ENCODE measurements at regions not wholly inside any gene's neighbourhood (a gene's known extent, or its start where the extent isn't known, plus 50 kb on each side); places are given as distances from the start of the nearest gene placed in this dataset.

DNA sequence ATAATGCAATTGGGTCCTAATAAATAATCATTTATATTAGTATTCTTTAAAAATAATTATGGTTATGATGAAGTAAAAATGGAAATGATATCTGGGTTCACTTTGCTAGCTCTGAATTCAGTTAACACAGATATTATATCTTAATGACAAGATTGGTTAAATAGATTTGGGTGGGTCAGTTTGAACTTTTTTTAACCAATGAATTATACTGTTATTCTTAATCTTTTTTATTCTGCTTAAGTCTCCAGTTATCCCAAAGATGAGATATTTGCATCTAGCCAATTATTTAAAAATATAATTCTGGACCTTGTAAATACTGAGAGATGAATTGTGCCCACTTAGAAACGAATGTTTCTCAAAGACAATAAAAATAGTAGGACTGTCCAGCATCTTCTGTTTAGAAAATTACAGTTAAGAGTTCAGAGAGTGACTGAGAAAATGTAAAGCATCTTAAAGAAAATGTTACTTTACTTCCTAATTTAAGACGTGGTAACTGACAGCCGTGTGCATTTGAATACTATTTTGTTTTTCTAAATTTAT is 345.2 kb downstream of the USP25 start:
- DNase-seq, result no peak

DNA sequence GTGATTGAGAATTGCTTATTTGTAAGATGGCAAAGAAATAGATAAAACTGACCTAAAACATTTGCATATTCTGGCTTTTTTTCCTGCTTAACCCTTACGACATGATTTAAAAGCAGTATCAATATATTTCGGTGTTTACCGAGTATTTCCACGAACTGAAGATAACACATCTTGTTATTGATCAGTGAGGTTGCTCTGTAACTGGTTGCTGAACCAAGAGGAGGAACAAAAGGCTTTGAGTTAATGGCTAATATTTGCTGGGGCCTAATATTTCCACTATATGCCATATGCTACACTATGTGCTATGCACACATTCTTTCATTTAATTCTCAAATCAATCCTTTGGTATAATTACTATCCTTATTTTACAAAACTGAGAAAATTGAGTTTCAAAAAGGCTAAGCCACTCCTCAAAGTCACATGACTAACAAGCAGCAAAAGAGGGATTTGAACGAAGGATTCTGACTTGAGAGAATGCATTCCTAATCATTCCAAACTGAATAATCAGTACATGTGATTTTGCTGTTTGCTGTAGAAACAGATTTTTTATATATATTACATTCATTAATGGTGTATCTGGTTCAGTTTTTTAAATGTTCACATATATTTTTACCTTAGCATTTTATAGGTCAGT is 346.0 kb downstream of the USP25 start:
- DNase-seq, result no peak

GRCh38 chr21:16076465-16076864 is 346.7 kb downstream of the USP25 start:
- no peak for DNase-seq

DNA sequence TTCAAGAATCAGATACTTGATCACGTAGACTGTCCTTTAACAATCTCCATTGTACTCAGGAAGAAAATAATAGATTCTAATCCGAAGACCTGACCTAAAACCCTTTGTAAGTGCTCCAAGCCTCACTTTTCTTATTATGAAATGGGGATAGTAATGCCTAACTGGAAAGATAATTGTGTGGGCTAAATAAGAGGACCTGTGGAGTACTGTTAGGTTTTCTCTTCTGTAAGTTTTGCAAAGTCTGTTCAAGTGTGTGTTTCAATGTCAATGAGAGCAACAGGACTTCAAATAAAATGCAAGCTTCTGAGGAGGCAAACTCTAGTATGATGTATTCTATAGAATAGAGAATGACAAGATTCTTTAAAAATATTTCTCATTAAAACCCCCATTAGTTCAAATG is 348.6 kb downstream of the USP25 start:
- no peak for DNase-seq

GRCh38 chr21:16079830-16080229 is 350.0 kb downstream of the USP25 start:
- DNase-seq, result no peak

DNA sequence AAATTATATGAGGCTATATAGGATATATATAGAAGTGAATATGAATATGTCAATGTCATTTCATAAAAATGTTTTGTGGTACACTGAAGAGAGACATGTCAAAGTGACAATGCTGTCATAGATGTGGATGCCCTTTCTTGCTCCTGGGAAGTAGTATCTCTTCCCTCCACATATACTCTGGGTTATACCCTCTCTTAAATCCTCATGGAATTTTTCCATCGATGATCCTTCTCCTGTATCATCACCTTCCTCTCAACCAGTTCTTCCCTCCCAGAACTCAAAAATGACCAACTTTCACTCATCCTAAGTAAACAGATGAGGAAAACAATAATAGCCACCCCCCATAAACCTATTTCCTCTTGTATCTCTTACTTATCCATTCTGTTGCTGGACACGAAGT is 351.5 kb downstream of the USP25 start:
- DNase-seq, result no peak

DNA sequence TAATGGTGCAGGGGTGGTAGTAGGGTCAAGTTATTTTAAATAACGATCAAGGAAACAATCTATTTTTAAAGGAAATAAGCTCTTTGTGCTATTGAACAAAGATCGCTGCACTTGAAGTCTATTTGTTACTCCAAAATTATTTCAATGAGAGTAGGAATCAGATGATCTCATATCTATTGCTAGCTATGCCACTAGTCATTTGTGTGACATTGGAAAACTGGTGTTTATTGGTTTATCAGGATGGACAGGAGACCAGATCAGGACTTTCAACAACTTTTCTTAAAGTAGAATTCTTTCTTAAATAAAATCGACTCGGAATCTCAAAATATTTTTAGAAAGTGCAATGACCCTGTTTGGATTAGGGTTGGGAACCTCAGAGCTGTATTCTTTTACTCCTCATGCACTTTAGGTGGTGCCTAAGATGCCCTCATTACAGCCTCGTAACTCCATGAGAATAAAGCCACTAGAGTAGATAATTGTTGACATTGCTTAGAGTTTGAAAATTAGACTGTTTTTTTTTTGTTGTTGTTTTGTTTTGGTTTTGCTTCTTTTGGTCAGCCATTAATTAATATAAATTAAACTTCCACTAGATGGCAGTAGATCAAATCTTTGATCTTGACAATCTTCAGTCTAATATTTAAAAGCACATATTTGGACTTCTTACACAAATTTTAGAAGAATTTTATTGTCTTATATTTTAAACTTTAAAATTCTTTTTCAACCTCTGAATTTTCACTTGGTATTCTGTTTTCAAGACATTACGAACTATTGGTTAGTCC is 352.4 kb downstream of the USP25 start:
- DNase-seq, result no peak

GRCh38 chr21:16084776-16085364 is 355.1 kb downstream of the USP25 start:
- no peak for DNase-seq

DNA sequence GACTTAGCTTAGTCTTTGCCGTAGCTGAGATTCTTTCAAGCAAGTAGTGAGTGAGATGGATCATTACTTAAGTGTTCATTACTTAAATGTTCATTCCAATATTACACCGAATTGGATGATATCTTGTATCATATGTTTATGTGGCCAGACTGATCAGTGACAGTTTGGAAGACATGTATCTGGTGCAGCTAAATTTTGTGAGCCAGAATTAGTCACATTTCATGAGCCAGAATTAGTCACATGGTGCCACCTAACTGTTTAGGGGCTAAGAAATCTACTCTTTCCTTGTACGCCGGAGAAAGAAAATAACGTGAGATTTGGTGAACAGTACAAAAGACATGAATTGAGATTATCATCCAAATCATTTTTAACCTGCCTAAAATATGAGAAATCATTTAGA is 355.6 kb downstream of the USP25 start:
- DNase-seq, result no peak

DNA sequence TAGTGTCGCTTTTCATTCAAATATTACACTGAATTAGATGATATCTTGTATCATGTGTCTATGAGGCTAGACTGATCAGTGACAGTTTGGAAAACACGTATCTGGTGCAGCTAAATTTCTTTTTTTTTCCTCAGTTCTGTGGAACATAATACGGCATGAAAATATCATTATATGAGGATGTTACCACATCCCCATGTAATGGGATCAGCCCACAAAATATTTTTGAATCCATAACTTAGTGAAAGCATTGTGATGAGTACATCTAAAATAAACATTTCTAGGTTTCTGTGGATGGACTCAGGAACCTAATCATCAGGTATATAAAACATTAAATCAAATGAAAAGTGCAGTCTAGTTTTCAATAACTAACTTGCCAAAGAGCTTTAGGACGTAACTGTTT is 356.3 kb downstream of the USP25 start:
- DNase-seq, result no peak

DNA sequence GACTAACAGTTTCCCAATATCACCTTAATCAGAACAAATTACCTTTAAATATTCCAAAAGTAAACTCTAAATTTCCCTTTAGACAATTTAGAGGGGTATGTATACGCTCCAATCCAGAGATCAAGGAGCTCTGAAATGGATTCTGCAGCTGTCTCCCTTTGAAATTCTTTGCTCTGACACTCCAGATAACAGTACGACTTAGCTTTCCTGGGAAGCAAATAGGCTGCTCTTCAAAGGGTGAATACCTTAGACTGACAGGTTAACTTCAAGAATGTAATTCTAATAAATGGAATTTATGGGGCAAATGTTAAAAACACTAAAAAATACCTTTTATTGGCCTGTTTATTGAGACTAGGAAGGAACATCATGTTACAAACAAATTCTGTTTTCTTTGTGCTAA is 357.2 kb downstream of the USP25 start:
- DNase-seq, result no peak

DNA sequence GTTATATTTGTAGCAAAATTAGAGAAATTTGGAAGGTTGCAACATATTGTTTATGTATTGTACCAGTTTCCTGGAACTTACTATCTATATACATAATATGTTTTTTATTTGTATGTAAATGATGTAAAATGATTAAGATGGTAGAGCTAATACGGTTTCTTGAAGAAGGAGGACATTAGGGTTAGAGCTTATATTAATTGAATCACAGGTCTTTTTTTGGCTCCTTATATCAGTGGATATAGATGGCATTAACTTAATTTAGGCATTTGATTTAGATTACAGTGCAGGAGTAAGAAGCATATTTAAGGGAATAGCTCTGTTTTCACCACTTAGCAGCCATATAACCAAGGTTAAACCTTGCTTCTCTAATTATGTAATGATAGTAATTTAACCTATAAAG is 357.7 kb downstream of the USP25 start:
- DNase-seq, result no peak

DNA sequence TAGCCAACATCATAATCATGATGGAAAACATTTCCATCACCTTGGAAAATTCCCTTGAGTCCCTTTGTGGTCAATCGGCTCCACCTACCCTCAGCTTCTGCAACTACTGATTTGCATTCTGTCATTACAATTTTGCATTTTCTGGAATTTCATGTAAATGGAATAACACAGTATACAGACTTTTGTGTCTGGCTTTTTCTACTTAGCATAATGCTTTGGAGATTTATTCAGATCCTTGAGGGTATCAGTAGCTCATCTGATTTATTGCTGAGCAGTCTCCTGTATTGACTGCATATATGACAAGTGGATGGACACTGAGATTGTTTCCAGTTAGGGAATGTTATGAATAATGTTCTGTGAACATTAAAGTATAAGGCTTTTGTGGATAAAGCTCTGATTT is 358.3 kb downstream of the USP25 start:
- DNase-seq, result no peak

DNA sequence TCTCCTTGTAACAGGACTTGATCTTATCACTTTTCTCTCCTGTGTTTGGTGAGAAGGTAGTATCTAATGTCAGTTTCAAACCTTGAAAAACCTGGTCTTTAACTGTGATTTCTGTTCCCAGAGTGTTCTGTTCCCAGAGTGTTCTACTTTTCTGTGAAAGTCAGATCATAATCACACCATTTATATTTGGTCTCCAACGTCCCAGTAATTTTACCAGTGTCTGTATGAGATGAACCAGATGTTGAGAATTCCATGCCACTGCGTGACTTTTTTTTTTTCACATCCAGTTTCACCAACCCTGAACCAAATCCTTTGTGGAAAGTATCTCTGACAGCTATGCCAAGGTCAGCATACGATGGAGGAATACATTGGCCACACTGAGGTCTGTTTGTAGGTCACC is 365.2 kb downstream of the USP25 start:
- no peak for DNase-seq

DNA sequence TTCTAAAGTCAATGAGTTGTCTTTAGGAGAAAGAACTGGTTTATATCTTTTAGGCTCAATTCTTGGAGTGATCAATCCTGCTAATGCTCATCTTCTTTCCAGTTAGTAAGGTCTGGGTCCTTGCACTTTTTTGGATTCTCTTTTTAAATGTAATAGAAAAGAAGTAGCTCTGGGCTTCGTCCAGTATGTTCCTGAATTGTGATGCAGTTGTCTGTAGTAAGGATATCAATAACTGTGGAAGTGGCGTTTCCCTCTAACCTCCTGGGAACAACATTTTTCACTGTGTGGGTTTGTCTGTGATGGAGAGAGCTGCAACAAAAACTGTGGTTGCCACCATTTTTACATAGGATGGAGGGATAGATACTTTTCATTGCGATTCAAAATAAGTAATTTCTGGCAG is 367.2 kb downstream of the USP25 start:
- DNase-seq, result no peak

GRCh38 chr21:16102113-16102512 is 372.3 kb downstream of the USP25 start:
- DNase-seq, result no peak

GRCh38 chr21:16108561-16109075 is 378.8 kb downstream of the USP25 start:
- no peak for DNase-seq

DNA sequence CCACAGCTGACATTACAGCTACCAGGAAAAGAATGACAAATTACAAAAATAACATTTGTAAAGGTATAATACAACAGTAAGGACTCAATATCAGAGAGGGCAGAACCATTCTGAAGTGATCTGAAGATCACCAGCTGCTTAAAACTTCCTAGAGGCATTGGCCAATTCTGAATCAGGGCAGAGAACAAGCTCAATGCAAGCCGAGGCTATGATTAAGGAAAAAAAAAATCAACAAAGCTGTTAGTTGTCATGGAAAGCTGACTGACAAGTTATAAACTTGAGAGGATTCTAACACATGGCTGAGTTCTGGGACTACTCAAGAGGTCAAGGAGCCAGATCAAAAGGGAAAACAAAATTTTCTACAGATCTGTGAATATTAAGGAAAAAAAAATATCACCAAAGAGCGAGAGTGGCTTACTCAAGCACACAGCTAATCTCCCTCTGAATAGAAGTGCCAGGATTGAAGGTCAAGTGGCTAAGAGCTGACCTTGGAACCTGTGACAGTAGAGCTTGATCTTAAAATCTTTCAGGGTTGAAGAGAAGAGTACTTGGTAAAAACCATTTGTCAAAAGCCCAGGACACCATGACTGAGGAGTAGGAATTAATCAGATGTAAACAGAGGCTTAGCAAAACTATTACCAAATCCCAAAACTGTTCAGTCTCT is 383.4 kb downstream of the USP25 start:
- no peak for DNase-seq

DNA sequence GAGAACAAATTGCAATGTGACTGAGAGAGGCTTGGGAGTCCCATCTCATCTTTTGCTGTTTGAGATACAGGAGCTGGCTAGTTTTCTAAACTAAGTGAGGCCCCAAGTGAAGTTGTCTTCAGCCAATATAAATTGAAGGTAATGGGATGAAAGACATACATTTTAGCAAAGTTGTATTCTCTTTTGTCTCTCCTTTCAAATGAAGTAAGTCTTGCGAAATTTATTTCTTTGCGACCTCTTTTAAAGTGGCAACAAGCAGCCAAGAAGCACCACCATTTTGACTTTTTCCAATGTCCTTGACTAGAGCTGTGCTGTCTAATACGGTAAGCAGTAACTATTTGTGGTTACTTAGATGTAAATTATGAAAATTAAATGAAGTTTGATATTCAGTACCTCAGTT is 385.7 kb downstream of the USP25 start:
- no peak for DNase-seq

DNA sequence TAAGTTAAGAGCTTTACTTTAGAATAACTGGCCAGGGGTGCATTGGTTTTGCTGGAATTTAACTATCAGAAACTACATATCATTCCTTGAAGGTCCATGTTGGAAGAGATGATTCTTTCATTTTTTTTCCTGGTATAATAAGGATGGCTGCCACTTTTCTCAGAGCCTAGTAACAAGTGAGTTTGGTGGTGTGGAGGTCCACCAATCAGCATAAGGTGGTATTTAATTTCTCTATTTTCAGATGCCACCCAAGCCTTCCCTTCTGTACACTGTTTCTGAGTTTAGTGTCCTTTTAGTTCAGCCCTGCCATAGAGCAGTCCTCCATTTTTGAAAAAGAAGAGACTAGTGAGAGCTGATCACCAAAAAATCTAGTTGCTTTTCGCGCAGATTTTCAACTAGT is 386.3 kb downstream of the USP25 start:
- no peak for DNase-seq

DNA sequence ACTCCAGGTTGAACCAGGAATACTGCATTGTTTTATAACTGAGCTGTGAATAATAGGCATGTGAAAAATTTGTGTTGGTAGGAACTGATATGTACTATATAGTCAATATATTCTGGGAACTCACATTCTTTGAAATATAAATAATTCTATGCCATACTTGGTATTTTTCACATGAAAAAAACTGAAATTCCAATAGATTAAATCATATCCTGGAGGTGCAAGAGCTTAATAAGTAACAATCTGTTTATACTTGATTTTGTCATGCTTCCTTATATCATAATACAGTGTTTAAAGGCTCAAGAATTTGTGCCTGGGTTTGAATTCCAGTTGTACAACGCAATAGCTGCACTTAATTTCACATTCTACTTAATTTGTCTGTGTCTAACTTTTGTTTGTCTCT is 387.0 kb downstream of the USP25 start:
- DNase-seq, result no peak

DNA sequence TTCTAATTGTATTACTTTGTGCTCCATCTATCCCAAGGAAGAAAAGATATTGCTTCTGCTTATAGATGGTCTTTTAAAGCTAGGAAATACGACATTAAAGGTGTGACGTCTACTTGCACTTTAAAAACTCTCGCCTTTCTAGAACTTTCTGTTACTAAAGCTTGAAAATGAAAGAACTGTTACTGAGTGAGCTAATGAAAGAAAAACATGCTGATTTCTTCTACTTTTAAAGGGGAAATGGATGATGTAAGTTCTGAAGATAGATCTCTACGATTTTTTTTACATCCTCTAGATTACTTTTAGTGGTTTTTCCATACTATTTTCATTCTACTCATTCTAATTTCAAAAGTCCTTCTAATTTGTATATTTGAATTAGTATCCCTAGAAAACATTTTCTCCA is 387.5 kb downstream of the USP25 start:
- no peak for DNase-seq

DNA sequence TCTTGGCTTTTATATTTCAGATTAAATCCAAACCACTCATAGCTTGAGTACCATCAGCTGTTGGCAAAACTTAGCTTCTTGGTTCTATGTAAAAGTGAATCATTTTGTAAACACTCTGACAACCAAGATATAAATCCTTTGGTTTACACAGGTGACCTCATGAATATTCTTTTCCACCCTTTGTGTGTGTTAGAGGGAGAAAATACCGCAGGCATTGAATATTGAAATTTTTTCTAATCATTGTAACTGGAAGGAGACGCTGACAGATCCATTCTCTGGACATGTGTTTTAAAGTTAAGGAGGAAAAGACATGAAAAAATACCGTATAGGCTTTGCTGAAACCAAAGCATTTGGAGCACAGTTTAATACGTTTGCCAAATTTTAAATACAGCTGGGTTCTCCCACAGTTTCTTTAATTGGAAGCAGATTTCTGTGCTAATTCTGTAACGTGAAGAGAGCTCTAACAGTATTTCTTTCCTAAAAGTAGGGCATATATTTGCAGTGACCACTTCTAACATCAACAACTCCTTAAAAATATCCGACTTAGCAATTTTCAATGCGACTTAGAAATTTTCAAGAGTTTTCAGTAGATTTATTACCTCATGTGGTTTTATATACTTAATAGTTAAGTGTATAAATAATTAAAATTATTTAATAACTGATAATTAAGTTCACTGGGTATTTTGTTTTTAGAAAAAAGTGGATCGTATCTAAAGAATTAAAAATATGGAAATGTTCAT is 388.2 kb downstream of the USP25 start:
- no peak for DNase-seq
